Choroid plexus epithelial cell (primary cell): ENCODE measurements at regions not wholly inside any gene's neighbourhood (a gene's known extent, or its start where the extent isn't known, plus 50 kb on each side); places are given as distances from the start of the nearest gene placed in this dataset.

Experiments
- DNase-seq: peaks from one replicate; pipeline ENCODE4 v3.0.0-alpha.2; 2010; ENCODE audit warnings: low read depth
- H3K4me3 ChIP-seq: 2 replicates; pipeline ENCODE4 v1.5.1; 2011; ENCODE audit warnings: low read depth, mild to moderate bottlenecking, control low read depth, low read length, moderate library complexity
- CTCF ChIP-seq: conservative IDR thresholded peaks from 2 replicates; pipeline ENCODE4 v1.5.1; 2011; ENCODE audit warnings: low read depth, mild to moderate bottlenecking, control low read depth, inconsistent platforms, low read length, moderate library complexity

DNA sequence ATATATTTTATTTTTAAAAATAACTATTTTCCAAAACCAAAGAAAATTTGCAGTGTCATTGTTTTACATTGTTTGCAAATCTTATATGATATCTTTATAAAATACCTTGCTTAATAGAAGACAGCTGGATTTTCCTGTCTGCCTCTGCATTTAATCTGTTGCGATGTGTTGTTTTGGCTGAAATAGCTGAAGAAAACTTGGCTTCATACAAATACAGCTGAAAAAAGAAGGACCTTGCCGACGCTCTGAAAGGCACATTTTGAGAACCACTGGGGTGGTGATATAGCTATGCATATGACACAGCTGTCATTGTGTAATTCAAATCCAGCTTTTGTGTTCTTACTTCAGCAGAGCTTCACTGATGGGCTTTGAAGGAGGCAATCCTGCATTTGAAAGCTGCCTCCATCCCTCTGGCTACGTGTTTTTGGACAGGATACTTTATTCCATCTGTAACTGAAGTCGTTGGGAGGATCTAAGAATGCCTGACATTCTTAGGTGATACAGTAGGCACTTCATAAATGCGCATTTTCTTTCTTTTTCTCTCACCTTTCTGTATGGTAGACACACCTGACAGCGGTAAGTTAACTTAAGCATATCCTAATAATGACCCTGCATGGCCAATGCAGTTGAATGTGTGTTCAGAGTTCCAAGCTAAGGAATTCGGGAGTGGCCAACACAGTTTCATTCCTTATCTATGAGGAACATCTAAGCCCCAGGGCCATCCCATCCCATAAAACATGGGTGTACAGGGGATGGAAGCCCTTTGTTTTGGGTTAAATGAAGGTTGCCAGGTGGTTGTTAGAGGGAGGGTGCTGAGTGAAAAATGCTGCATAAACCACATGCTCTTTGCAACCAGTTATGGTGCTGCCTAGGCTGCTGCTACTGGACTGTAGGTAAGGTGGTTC is 213.0 kb downstream of the TFAP2A start:
- no peak for DNase-seq
- no peak for TF ChIP-seq CTCF
- no peak overlapping the region for H3K4me3 ChIP-seq

- H3K4me3 ChIP-seq: no peak overlapping the region
- DNase-seq: no peak
- no peak for TF ChIP-seq CTCF
These were observed 218.8 kb downstream of the TFAP2A start for GRCh38 chr6:10196090-10196489.

DNA sequence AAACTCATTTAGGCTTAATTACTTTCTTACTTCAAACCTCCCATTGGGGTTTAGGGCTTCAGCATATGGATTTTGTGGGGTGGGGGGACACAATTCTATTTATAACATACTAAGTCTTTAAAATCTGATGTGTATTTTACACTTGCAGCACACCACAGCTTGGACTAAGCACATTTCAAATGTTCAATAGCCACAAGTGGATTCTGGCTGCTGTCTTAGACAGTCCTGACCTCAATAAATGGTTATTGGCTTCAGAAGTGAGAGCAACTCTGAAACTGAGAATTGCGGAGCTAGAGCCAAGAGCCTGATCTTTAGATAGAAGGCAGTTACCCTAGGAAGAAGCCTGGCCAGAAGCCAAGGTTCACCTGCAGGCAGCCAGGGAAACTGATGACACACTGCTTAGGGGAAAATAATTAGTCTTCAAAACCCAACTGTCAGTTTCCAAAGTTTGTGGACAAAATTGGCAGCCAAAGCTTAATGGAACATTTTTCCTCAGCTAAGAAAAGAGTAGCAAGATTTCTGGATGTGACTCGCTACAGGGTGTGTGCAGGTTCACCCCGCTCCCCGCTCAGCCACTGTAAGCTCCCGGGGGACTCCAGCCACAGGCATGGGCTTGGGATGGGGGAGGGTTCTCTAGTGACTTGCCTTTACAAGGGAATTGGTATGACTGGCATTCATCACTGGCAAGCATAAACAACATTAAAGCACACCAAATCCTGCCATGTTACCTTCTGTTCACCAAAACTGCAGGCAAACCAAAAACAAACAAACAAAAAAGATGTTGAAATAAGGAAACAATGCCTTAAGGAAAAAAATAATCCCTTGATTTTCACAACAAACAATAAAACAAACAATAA is 219.8 kb downstream of the TFAP2A start:
- no peak overlapping the region for H3K4me3 ChIP-seq

DNA sequence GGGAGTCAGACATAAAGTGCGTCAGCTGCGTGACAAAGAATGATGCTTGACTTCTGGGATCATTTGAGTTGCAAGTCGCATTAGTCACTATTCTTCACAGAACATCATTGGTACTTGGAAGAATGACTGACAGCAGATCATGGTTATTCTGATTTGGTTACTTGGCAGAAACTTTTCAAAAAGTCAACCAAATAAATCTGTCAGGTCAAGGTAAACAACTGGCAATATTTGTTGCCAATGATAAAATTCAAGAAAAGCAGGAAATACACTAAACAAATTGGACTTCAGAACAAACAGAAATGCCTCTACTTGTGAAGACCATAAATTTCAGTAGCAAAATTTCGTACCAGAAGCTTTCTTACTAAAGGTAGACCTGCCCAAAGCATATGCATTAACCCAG is 221.6 kb downstream of the TFAP2A start:
- TF ChIP-seq CTCF: no peak
- H3K4me3 ChIP-seq: no peak overlapping the region
- no peak for DNase-seq

More for the DNA sequence above, 219.8 kb downstream of the TFAP2A start:
- TF ChIP-seq CTCF: no peak
- no peak for DNase-seq

DNA sequence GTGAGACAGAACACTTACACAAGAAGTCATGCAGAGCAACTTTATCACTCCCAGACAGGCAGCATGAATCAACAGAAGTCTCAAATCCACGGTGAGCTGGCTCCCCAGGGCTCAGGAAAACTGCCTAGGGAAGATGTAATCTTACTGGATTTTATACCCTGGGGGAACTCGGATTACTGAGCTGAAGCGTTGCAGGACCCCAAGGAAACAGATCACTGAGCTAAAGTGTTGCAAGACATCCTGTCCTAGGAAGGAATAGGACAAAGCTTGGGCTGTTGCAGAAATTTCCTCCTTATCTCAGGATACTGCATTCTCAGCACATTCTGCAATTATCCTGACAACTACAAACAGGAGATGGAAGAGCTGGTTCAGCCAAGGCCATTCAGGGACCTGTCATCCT is 224.8 kb downstream of the TFAP2A start:
- TF ChIP-seq CTCF: no peak
- DNase-seq: no peak
- H3K4me3 ChIP-seq: no peak overlapping the region

DNA sequence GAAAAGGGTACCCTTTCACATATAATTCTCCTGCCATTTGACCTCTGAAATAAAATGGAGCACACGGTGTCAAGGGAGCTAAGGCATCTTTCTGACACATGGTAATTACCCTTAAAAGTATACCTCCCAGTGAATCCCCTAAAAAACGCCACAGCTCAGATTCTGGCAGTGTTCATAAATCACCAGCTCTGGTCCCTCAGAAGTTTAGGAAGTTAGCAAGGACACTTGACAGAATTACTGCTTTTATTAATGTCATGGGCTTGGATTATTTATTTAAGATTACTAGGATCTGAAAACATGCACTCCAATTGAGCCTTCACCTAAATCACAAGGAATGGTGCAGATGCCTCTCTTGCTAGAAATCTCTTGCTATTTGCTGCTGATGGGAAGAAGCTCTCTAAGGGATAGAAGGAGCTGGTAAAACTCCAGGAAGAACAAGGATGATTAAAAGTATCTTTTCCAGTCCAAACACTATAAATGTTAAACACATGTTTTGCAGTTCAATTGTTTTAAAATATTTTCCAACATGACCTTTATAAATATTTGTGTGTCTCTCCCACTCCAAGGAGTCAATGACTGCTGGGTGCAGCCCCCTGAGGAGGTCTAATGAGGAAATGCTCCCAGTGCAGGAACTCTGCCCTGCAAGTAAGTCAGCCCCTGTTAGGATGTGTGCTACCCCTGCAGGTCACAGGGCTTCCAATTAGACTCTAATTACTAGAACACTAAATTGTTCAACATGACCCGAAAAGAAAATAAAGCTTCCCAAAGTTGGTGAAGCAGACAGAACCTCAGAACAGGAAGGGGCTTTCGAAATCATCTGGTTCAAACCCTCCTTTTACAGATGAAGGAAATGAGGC is 230.3 kb downstream of the TFAP2A start:
- no peak overlapping the region for H3K4me3 ChIP-seq
- DNase-seq: no peak
- TF ChIP-seq CTCF: no peak
